Mesodermal cell (in vitro differentiated cells): ENCODE measurements at regions not wholly inside any gene's neighbourhood (a gene's known extent, or its start where the extent isn't known, plus 50 kb on each side); places are given as distances from the start of the nearest gene placed in this dataset.

ENCODE experiments used
- H3K27ac ChIP-seq: 2 replicates; pipeline ENCODE4 v1.7.0; 2013; ENCODE audit warnings: mild to moderate bottlenecking, low read depth, low read length, moderate library complexity; ENCODE audit not compliant: severe bottlenecking
- H3K36me3 ChIP-seq: 2 replicates; pipeline ENCODE4 v1.7.1; 2013; ENCODE audit warnings: mild to moderate bottlenecking, low read length, moderate library complexity; ENCODE audit not compliant: control insufficient read depth, insufficient read depth
- H3K4me1 ChIP-seq: one replicate; pipeline ENCODE4 v1.7.1; 2013; ENCODE audit warnings: mild to moderate bottlenecking, low read length; ENCODE audit not compliant: insufficient read depth, control insufficient read depth, poor library complexity, severe bottlenecking
- H3K4me3 ChIP-seq: 2 replicates; pipeline ENCODE4 v1.7.0; 2013; ENCODE audit warnings: low read length, control low read depth, mild to moderate bottlenecking; ENCODE audit not compliant: insufficient read depth, poor library complexity, severe bottlenecking; ENCODE audit errors: extremely low read depth
- H3K9me3 ChIP-seq: 2 replicates; pipeline ENCODE4 v1.7.1; 2013; ENCODE audit warnings: mild to moderate bottlenecking, low read length, moderate library complexity; ENCODE audit not compliant: control insufficient read depth
- WGBS, 2 experiments: methylation state at CpG; one replicate each; pipeline ENCODE4 v1.1.5; 2013; ENCODE audit warnings: missing lambda C conversion rate in 2 of 2; ENCODE audit not compliant: insufficient coverage in 2 of 2; 5-methylcytosine and 5-hydroxymethylcytosine counted together

- Histone ChIP-seq H3K4me1 (no peaks in the 10 kb centered on the region), H3K27ac (no peak overlapping the region), H3K36me3 (no peaks in the 10 kb centered on the region), H3K9me3 (no peaks in the 10 kb centered on the region), H3K4me3 (no peak overlapping the region)
- WGBS, 2 experiments = 76 to 89% methylated on average over 6 of the region's 6 CpGs
These were observed 317.9 kb downstream of the TCERG1L start for GRCh38 chr10:130993612-130994011.

- H3K9me3 ChIP-seq = no peaks in the 10 kb centered on the region
- WGBS, 2 experiments = 85 to 98% methylated on average over 6 of the region's 7 CpGs
These were observed 317.3 kb downstream of the TCERG1L start for GRCh38 chr10:130994191-130994590.

GRCh38 chr10:130994845-130995244 lies 316.7 kb downstream of the TCERG1L start:
- WGBS, 2 experiments = 60 to 97% methylated on average over 1 to 3 of the region's 7 CpGs
- H3K36me3 ChIP-seq = no peaks in the 10 kb centered on the region

More at GRCh38 chr10:130994191-130994590, 317.3 kb downstream of the TCERG1L start:
- Histone ChIP-seq H3K36me3 (no peaks in the 10 kb centered on the region), H3K4me3 (no peak overlapping the region), H3K4me1 (no peaks in the 10 kb centered on the region), H3K27ac (no peak overlapping the region)

DNA sequence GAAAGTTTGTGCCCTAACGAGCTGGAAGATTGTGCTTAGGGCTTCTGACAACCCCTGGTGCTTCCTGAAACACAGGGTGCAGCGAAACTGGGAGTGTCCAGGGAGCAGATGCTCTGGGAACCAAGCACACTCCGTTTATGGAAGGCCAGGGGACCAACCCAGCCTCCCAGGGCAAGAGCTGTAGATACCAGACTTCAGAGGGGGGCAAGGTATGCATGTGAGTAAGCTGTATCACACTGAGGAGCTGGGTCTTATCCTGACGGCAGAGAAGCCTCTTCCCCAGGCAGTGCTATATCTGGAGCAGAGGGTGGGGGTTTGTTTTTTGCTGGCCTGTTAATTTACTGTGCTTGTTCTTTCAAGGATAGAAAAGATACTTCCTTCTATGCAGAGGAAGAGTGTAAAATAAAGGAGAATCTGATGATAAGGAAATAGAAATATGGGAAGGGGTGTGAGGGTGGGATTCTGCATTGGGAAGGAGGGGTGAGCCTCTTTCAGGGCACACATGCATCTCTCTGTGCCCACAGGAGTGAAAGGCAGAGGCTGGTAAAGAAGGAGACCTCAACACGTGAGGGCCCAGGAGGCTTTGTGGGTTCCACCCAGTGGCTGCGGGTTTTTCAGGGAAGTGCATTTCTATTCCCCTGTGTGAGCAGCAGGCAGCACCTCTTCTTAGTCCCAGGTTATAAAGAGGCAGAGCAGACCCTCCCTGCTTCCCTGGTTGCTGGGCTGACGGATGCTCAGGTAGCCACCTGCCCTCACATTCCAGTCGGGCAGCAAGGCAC lies 314.1 kb downstream of the TCERG1L start:
- WGBS, 2 experiments = 81 to 82% methylated on average over 7 of the region's 8 CpGs
- no peak overlapping the region for H3K4me3 ChIP-seq

More at GRCh38 chr10:130994845-130995244, 316.7 kb downstream of the TCERG1L start:
- no peaks in the 10 kb centered on the region for H3K4me1 ChIP-seq
- no peak overlapping the region for H3K27ac ChIP-seq
- no peak overlapping the region for H3K4me3 ChIP-seq
- H3K9me3 ChIP-seq = no peaks in the 10 kb centered on the region

GRCh38 chr10:130998046-130998435 lies 313.5 kb downstream of the TCERG1L start:
- Histone ChIP-seq H3K36me3 (no peaks in the 10 kb centered on the region), H3K9me3 (no peaks in the 10 kb centered on the region), H3K4me1 (no peaks in the 10 kb centered on the region), H3K27ac (no peak overlapping the region), H3K4me3 (no peak overlapping the region)
- 89% methylated on average over 4 to 5 of the region's 5 CpGs for WGBS, 2 experiments

More for the DNA sequence above, 314.1 kb downstream of the TCERG1L start:
- Histone ChIP-seq H3K9me3 (no peaks in the 10 kb centered on the region), H3K27ac (no peak overlapping the region), H3K36me3 (no peaks in the 10 kb centered on the region), H3K4me1 (no peaks in the 10 kb centered on the region)

GRCh38 chr10:130998642-130999041 lies 312.9 kb downstream of the TCERG1L start:
- Histone ChIP-seq H3K36me3 (no peaks in the 10 kb centered on the region), H3K9me3 (no peaks in the 10 kb centered on the region), H3K4me1 (no peaks in the 10 kb centered on the region), H3K4me3 (no peak overlapping the region), H3K27ac (no peak overlapping the region)
- 96 to 97% methylated on average over 8 to 10 of the region's 10 CpGs for WGBS, 2 experiments

- Histone ChIP-seq H3K9me3 (no peaks in the 10 kb centered on the region), H3K27ac (no peak overlapping the region), H3K4me1 (no peaks in the 10 kb centered on the region), H3K36me3 (no peaks in the 10 kb centered on the region), H3K4me3 (no peak overlapping the region)
- WGBS, 2 experiments = 86 to 88% methylated on average over 11 of the region's 11 CpGs
These were observed 311.9 kb downstream of the TCERG1L start for GRCh38 chr10:130999376-131000202.

DNA sequence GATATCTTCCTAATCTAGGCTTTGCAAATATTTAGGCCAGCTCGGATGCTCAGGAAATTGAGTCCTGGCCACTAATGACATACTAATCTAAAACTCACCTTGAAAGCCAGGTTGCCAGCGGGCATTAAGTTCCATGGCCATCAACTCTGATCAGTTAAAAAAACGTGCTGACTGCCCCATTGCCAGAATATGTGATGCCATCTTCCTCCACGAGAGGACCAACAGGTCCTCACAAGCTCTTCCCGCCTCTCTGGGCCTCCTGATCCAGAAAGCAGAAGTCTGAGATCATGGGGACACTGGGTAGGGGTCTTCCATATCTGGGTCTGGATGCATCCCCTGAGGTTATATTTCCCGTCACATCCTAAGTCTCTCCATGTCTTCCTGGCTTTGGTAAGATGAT lies 311.3 kb downstream of the TCERG1L start:
- Histone ChIP-seq H3K4me3 (no peak overlapping the region), H3K36me3 (no peaks in the 10 kb centered on the region), H3K27ac (no peak overlapping the region), H3K4me1 (no peaks in the 10 kb centered on the region), H3K9me3 (no peaks in the 10 kb centered on the region)
- WGBS, 2 experiments = 85 to 92% methylated on average over 5 of the region's 6 CpGs

DNA sequence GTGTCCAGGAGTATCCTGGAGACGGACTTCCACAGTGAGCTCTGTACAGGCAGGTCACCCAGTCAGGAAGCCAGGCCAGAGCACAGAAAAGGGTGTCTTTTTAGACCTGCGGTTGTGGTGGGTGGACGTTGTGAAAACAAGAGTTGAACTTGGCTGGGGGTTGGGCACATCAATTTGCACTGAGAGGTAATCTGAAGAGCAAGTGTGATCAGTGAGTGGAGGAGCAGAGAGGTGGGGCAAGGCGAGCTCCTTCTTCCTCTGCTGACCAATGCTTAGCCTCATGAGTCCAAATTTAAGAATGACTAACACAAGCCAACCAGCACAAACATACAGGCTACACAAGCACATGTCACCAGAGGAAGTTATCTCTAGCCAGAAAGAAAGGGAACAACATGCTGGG lies 310.8 kb downstream of the TCERG1L start:
- Histone ChIP-seq H3K27ac (no peak overlapping the region), H3K9me3 (peaks cover 3% of the 10 kb centered on the region), H3K4me1 (no peaks in the 10 kb centered on the region), H3K36me3 (no peaks in the 10 kb centered on the region), H3K4me3 (no peak overlapping the region)
- 94 to 100% methylated on average over 3 of the region's 4 CpGs for WGBS, 2 experiments

DNA sequence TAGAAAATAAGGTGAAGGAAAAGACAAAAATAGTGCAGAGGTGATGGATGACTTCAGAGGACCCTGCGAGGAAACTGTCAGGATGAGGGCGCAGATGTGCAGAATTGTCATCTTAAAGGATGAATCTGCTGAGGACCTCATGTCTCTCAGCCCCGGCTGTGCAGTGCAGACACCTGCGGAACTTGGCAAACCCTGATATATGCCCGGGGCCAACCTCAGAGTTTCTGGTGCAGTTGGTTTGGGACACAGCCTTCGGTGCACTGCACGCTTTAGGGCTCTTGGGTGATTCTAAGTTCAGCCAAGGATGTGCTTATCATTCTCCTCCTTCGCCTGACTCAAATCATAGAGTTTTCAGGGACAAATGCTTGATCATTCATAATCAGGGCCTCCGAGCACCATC lies 310.1 kb downstream of the TCERG1L start:
- H3K27ac ChIP-seq = no peak overlapping the region
- H3K4me1 ChIP-seq = no peaks in the 10 kb centered on the region
- H3K4me3 ChIP-seq = no peak overlapping the region
- peaks cover 4% of the 10 kb centered on the region for H3K9me3 ChIP-seq
- H3K36me3 ChIP-seq = no peaks in the 10 kb centered on the region
- 90 to 91% methylated on average over 9 of the region's 9 CpGs for WGBS, 2 experiments
